ENCODE measurements at regions not wholly inside any gene's neighbourhood (a gene's known extent, or its start where the extent isn't known, plus 50 kb on each side); places are given as distances from the start of the nearest gene placed in this dataset.

DNA sequence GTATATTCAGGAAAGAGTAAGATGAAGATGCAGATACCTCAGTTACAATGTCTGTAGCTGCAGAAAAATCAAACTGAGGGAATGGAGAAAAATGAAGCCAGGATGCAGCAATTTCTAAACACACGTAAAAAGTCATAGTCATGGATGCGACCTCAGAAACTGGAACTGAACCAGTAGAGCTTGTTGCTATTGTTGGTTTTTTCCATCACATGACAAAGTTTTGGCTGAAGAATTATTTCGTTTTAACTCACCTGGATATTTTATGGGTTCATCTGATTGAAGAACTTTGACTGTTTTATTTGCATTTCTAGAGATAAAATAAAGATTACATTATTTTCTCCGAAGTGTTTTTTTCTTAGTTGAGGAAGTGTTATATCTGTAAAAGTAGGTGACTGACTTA lies 591.2 kb downstream of the ZBBX start:
- TF ChIP-seq POLR2A (IDR thresholded peaks at IDR 0.05; ENCODE audit: low read depth, low read length), result no peak
- no peak for TF ChIP-seq POLR2AphosphoS5 (IDR thresholded peaks at IDR 0.05; ENCODE audit: low read depth, low read length)
